NCI-H1694 (cell line): ENCODE measurements at regions not wholly inside any gene's neighbourhood (a gene's known extent, or its start where the extent isn't known, plus 50 kb on each side); places are given as distances from the start of the nearest gene placed in this dataset.
"Not testable (repeated sequence)": the region's sequence is repeated elsewhere in the genome, so short reads cannot be mapped to it uniquely, and the experiment has no call there.

Experiments
- DNase-seq: peaks from one replicate; lab custom pipeline; 2025; lab: John Stamatoyannopoulos, UW

DNA sequence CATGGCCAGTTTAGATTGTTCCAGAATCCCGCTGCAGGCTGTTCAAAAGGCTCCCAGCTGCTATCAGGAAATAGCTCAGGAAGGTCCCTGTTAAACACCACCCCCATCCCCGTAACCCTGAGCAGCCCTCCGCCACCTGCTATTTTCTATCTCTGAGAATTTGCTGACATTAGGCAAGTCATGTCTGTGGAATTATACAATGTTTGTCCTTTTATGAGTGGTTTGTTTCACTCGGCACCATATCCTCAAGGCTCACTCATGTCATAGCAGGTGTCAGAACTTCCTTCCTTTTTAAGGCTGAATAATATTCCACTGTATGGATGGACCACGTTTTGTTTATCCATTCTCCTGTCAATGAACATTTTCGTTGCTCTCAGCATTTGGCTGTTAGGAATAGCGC lies 164.3 kb upstream of the FOXF1 start:
- no peak for DNase-seq

DNA sequence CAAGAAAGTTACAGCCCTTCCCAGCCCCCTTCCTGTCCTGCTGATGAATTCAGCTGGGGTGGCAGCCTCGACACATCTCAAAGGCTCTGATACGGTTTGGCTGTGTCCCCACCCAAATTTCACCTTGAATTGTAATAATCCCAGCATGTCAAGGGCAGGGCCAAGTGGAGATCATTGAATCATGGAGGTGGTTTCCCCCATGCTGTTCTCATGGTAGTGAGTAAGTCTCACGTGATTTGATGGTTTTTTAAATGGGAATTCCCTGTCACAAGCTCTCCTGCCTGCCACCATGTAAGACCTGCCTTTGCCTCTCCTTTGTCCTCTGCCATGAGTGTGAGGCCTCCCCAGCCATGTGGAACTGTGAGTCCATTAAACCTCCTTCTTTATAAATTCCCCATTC lies 163.2 kb upstream of the FOXF1 start:
- DNase-seq, result no peak

DNA sequence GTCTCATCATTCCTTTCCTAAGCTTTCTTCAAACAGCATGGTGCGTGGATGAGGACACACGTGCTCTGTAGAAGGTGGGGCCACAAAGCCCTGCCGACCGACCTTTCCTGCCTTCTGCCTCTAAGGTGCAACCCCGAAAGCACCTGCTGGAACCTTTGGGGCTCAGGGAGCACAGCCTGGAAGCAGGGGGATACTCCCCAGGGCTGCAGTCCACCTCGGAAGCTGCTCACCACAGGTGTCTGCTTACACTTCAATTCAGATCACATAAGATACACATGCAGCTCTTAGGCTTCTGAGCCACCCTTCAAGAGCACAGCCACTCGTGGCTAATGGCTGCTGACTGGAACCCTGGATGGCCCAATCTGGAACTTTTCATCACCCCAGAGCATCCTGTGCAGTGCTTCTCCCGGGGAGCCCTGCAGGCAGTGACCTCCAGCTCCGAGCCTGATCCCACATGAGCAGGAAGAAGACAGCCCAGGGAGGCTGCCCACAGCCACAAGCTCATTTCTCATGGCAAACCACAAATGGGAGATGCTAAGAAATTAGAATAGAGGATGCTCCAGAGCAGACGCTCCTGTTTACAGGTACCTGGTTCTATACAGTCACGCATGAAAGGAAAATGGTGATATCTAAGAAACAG lies 162.3 kb upstream of the FOXF1 start:
- DNase-seq, result no peak

DNA sequence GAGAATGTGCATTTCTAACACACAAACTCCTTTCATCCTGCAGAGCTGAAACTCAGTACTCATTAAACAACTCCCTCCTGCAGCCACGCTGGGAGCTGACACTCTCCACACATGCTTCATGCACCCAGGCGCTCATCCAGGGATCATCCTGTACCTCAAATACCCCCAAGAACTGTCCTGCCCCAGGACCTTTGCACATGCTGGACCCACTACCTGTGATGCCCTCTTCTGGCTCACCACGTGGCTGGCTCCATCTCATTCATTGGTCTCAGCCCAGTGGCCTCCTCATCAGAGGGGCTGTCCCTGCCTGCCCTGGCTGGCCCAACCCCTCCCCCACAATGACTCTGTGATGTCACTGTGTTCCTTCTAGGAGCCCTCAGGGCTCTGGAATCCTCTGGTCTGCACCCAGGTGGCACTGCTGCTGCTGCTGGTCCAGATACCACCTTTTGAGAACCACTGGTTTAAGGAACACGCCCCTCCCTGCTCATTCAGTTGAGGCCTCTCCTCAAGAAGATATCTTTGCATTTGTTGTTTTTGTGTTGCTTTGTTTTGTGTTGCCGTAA lies 160.9 kb upstream of the FOXF1 start:
- DNase-seq, result no peak

DNA sequence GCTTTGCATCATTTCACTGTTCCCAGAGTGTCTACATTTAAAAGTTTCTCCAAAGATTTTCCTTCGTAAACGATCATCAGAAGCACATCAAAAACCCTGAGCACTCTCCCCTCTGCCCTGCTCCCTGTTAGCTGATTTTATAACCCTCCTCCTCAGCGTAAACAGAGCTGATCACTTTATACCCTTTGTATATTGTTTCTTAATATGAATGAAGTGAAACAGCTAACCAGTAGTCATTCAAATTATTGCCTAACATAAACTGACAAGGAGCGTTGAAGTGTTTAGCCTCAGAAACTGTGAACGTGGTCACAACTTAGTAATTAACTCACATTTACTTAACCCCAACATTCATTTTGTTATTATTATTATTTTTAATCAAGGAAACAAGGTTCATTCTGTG lies 160.0 kb upstream of the FOXF1 start:
- DNase-seq, result no peak

DNA sequence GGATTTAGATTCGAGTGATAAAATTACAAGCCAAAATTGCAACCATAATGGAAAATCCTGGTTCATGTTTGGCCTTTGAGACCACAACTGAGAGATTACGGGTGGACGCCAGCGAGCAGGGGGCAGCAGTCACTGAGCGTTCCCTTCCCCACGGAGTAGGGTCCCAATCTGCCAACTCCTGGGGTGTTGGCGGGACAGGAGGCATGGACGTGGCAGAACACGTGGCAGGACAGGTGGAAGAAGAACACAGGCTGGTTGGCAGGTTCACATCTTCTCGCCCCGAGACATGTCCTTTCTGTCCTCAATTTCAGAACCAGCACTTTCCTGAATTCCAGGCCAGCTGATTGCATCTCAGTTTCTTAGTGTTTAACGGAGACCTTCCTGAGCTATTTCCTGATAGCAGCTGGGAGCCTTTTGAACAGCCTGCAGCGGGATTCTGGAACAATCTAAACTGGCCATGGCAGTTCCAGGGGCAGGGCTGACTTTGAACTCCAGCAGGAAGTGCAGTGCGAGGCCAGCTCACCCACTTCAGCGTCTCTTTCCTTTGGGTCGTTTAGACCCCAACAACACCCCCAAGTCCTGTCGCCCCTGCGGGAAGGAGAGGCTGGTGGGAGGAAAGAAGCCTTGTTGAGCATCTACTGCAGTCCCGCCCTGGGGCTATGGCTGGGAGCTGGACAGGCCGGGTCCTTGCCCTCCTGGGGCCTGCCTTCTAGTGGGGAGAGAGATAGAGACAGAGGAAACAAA lies 159.1 kb upstream of the FOXF1 start:
- DNase-seq, result no peak

DNA sequence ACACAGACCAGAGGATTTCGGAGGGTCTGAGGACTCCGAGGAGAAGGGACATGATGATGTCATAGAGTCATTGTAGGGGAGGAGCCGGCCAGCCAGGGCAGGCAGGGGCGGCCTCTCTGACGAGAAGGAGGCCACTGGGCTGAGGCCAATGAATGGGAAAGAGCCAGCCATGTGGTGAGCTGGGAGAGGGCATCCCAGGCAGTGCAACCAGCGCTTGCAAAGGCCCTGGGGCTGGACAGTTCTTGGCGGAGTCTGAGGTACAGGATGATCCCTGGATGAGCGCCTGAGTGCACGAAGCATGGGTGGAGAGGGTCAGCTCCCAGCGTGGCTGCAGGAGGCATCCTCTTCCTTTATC lies 158.6 kb upstream of the FOXF1 start:
- DNase-seq, result not testable (repeated sequence)

DNA sequence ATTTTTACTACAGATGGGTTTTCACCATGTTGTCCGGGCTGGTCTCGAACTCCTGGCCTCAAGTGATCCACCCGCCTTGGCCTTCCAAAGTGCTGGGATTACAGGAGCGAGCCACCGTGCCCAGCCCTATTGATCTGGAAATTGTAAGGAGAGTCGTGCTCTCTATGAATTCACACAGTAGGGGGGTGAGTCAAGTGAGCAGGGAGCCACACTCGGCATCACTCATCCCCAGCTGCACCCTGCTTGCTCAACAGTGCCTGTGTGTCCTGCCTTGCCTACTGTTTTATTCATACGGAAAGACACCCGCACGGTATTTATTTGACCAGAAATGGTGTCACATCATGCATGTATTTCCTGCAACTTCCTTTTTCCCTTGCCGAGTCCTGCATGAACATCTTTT lies 157.2 kb upstream of the FOXF1 start:
- DNase-seq, result no peak

DNA sequence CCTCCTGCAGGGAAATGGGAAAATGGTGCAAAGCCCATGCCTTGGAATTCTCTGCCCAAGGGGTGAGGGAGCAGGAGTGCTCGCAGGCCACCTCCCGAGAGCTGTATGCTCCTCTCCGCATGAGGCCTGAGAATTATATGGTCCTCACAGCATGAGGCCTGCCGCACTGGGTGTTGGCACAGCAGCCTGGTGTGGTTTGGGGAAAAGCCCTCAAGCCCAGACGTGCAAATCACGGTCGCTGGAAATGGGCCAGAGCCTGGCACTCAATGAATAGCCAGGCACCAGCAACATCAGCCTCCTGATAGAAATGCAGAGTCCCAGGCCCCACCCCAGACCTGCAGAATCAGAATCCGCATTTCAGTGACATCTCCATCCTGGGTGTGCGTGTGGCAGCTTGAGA lies 156.4 kb upstream of the FOXF1 start:
- DNase-seq, result no peak

DNA sequence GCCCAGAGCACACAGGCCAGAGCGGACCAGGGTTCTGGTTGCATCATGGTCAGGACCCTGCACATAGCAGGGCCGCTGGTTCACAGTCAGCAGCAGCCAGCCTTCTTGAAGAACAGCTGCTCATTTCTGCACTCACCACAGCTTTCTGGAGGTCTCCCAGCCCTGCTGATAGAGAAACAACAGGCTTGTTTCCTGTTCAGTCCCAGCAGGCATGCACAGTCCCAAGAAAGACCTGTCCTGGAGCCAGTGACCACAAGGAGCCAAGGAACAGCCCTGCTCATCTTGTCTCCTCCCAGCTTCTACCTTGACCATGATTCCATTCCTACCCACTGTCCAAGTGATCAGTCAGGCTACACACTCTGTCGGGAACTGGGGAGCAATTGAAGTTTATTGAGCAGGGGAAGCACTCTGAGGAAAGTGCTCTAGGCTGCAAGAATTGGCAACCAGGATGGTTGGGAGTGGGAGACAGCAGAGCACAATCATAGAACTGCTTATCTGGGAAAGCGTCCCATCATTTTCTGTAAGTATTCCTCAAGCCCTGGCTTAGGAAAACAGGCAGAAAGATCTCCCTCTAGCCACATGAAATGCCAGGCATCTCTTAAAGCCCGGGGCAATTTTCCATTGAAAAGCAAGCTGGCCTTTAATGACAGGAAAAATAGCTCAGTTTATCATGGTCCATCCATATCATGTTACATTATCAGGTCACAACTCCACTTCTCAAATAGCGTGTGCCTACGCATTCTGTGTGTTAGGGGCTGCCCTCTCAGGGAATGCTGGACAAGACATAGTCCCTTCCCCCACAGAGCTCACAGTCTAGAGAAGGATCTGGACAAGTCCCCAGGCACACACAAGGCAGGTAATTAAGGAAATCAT lies 155.4 kb upstream of the FOXF1 start:
- no peak for DNase-seq

DNA sequence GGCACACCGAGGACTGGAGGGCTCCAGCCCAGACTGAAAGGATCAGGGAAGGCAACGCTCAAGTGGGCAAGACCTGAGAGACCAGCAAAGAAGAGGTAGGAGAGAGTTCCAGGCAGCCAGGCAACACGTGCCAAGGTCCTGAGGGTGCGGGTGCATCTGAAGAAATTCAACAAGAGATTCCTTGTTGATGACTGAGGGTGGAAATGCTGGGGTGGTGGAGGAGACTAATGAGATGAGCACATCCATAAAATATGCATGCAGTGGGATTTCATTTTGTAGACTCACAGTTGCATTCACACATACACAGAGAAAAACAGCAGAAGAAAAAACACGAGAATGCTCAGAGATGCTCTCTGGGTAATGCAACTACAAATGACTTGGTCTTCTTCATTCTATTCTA lies 154.8 kb upstream of the FOXF1 start:
- no peak for DNase-seq

DNA sequence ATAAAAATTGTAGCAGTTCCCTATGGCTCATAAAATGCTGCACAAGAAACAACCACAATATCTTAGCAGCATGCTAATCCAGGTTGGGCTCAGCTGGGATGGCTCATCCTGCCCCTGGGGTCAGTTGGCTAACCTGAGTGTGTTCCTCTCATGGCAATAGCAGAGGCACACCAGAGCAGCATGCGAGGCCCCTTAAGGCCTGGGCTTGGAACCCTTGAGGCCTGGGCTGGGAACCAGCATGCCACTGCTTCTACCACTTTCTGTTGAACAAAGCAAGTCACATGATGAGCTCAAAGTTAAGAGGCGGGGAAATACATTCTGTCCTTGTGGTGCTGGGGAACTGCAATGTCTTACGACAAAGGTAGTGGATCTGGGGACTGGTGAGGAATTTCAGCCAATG lies 154.4 kb upstream of the FOXF1 start:
- no peak for DNase-seq

DNA sequence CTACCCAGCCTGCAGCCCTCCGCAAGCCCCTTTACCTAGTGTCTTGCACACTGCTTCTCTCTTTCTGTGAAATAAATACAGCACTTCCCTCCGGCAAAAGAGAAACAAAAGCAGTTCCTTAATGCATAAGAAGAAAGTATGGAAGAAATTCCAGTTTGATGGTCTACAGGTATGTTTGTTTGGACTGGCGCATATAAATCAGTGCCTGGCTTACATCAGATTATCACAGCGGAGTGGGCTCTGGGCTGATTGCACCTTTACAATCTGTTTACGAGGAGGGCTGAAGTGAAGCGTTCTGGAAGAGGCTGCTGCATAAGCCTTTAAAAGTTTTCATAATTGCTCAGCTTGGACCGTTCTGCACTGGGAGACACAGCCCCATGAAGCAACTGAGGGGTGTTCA lies 153.5 kb upstream of the FOXF1 start:
- DNase-seq, result no peak

DNA sequence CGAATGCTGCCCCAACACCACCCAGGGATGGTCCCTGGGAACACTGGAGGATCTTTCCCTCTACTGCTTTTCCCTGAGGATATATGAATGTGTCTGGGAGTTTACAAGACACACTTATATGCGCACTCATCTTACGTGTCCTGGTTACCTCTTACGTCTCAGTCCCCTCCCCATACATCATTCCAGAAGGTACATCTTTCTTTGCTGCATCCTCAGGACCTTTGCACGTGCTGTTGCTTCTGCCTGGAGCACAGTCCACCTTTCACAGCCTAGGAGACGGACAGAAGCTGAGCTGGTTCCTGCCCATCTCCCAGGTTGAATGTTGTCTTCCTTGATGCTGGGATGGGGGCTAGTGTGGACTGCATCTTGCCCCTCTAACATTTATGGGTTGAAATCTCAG lies 153.0 kb upstream of the FOXF1 start:
- no peak for DNase-seq

DNA sequence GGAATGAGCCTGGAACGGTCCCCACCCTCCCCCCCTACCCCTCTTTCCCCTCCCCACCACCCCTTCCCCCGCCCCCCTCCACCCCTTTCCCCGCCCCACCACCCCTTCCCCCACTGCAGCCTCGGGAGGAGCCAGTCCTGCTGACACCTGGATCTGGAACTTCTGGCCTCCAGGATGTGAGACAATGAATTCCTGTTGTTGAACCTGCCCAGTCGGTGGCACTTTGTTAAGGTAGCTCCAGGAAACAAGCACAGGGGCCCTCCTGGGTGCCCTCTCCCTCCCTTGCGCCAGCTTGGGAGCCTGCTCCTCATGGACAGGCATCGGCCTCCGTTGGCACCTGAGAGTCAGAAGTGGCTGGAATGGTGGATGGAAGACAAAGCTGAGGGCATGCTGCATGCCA lies 152.4 kb upstream of the FOXF1 start:
- DNase-seq, result no peak

DNA sequence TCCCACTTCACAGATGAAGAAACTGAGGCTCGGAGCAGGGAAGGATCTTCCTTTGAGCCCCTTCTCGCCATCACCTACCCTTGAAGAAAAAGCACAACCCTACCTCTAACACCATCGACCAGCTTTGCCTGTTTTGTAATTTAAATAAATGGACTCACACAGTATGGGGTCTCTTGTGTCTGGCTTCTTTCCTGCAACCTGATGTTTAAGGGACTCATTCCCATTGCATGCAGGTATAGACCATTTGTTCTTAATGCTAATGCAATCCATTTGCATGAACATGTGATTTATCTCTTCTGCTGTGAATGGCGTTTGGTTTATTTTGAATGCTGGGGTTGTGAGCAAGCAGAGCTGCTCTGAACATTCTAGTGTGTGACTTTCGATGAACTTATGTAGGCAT lies 150.8 kb upstream of the FOXF1 start:
- DNase-seq, result no peak

DNA sequence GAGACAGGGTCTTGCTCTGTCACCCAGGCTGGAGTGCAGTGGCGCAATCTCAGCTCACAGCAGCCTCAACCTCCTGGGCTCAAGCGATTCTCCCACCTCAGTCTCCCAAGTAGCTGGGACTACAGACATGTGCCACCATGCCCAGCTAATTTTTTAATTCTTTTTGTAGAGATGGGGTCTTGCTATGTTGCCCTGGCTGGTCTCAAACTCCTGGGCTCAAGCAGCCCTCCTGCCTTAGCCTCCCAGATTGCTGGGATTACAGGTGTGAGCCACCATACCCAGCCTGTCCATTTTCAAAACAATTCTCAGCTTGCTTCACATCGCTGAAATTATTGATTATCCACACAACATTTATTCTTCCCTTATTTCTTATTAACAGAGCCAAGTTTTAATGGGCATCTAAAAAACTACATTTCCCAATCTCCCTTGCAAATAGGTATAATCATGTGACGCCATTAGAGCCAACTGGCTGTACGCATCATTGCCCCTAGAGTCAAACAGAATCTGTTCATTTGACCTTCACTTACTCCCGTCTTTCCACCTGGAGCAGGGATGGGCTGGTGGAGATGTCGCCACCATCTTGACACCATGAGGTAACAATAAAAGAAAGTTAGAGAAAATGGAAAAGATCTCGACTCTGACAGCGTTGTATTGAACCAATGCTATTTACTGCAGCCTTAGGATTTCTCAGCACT lies 148.0 kb upstream of the FOXF1 start:
- DNase-seq, result no peak

DNA sequence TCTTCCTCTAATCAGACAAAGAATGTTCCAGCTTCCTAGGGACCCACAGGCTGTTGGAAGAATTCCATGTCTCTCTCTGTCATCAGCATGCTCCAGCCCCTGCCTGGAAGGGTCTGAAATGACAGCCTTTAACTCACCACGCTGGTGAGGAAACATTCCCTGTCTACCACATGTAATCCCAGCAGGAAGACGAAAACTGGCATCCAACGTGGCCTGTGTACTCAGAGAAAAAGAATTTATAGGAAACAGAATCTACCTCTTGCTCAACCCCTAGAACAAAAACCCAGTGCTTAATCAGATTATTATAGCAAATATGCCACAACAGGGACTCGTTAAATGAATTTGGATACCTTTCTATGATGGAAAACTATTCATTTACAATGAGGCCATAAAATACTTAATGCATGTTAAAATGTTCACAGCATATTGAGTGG lies 147.3 kb upstream of the FOXF1 start:
- DNase-seq, result no peak

DNA sequence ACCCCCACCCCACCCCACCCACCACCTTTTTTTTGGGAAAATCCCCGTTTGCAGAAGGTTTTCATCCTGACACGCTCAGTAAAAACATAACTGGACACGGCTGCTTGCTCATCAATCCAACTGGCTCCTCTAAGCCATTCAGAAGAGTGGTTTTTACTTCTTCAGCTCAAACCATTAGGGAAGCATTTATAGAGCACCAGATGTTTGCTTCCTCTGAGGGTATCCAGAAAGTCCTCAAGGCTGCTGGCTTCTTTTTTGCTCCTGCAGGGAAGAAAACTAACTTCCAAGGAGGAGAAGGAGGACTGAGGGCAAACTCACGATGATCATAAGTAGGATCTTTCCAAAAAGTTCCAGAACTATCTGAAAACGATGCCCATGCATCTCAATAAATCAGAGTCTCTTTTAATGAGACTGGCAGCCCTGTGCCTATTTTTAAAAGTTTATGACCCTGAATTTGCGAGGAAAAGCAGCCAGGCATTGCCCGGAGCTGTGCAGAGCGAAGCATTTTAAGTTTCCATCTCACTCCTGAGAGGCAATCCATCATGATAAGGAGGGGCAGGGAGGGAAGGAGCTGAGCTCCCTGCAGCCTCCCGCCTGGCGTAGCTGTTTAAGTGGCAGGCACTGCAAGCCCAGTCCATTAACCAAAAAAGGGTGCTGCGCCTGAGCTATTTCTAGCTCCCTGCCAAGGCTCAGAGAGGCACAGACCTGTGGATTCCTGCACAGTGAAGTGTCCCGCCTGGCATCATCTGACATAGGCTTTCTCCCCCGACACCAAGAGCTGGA lies 146.3 kb upstream of the FOXF1 start:
- DNase-seq, result no peak

DNA sequence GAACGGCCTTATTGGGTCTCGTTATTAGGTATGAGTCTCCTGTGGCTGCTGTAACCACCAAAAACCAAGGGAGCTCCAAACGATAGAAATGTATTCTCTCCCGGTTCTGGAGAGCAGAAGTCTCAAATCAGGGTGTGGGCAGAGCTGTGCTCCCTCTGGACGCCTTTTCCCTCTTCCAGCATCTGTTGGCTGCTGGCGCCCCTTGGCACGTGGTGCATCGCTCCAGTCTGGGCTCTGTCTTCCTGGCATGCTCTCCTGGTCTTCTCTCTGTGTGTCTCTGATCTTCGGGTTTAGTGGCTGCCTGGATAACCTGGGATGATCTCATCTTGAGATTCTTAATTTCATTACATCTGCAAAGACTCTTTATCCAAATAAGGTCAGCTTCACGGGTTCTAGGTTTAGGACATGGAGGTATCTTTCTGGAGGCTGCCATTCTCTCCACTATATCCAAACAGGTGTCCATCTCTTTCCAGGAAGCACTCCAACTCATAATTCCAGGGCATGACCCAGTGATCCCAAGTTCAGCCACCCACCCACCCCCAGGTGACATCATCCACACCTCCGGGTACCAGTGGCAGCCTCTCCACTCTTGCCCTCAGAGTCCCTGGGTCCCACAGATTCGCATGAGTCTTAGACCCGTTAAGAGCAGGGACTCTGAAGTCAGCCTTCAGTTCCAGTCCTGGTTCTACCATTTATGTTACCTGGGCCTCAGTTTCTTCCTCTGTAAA lies 145.5 kb upstream of the FOXF1 start:
- no peak for DNase-seq
